B cell (primary cell): ENCODE measurements at regions not wholly inside any gene's neighbourhood (a gene's known extent, or its start where the extent isn't known, plus 50 kb on each side); places are given as distances from the start of the nearest gene placed in this dataset.
"Not testable (repeated sequence)": the region's sequence is repeated elsewhere in the genome, so short reads cannot be mapped to it uniquely, and the experiment has no call there.

Experiments used
- ATAC-seq: fragments of 200-7000 bp; cut with Tn5 transposase; one replicate; pipeline ENCODE4 v1.10.0; 2021; ENCODE audit warnings: low read depth, mild to moderate bottlenecking, moderate number of reproducible peaks, moderate library complexity
- CTCF ChIA-PET: fragments of 350-600 bp; sonication (Branson Sonifier 250); formaldehyde crosslinking; loops from one replicate; lab custom pipeline; 2021; ENCODE audit warnings: antibody characterized with exemption, inconsistent platforms; lab: Charles Lee
- POLR2A ChIA-PET: fragments of 350-600 bp; sonication (Branson Sonifier 250); formaldehyde crosslinking; loops from one replicate; lab custom pipeline; 2021; ENCODE audit warnings: antibody characterized with exemption; lab: Charles Lee
- DNase-seq: peaks from one replicate; pipeline ENCODE4 v3.0.0; 2013
- H2AFZ ChIP-seq: 2 replicates; pipeline ENCODE4 v1.6.1; 2012; ENCODE audit warnings: mild to moderate bottlenecking, low read depth, low read length; ENCODE audit not compliant: insufficient read depth, poor library complexity, severe bottlenecking
- H3K27ac ChIP-seq, 2 donors: 1 replicate in 1 of 2; 2 replicates in 1 of 2; pipeline ENCODE4 v1.5.1; 2012 to 2013; ENCODE audit warnings: low read length in 2 of 2, mild to moderate bottlenecking in 2 of 2, moderate library complexity in 1 of 2
- H3K27me3 ChIP-seq, 4 experiments: fragments of 200-600 bp in 1 of 4; sonication (generic) in 1 of 4; replicated peaks in 1 of 4; 1 replicate in 2 of 4; 2 replicates in 2 of 4; pipeline versions ENCODE4 v1.6.1 to v1.7.0; 2013 to 2016; ENCODE audit warnings: low read length in 3 of 4, mild to moderate bottlenecking in 2 of 4, mixed read lengths in 1 of 4, moderate library complexity in 1 of 4; ENCODE audit not compliant: insufficient read depth in 4 of 4, control insufficient read depth in 3 of 4; ENCODE audit errors: control extremely low read depth in 1 of 4
- H3K36me3 ChIP-seq, 2 experiments: replicated peaks in 1 of 2; 1 replicate in 1 of 2; 2 replicates in 1 of 2; pipeline versions ENCODE4 v1.6.1 to v1.7.1; 2013; ENCODE audit warnings: low read length in 1 of 2; ENCODE audit not compliant: insufficient read depth in 2 of 2, control insufficient read depth in 1 of 2; ENCODE audit errors: control extremely low read depth in 1 of 2, extremely low read depth in 1 of 2
- H3K4me1 ChIP-seq, 2 donors: fragments of 200-600 bp in 1 of 2; sonication (generic) in 1 of 2; 1 replicate in 1 of 2; 2 replicates in 1 of 2; pipeline versions ENCODE4 v1.5.1 to v1.6.1; 2013 to 2017; ENCODE audit warnings: low read length in 2 of 2; ENCODE audit not compliant: control insufficient read depth in 2 of 2, insufficient read depth in 2 of 2
- H3K4me2 ChIP-seq: replicated peaks from 2 replicates; pipeline ENCODE3; 2012; ENCODE audit warnings: mild to moderate bottlenecking, low read depth, low read length; ENCODE audit not compliant: poor library complexity, severe bottlenecking
- H3K4me3 ChIP-seq, 5 experiments: fragments of 200-600 bp in 1 of 5; sonication (generic) in 1 of 5; 1 replicate in 3 of 5; 2 replicates in 2 of 5; pipeline versions ENCODE4 v1.5.1 to v1.7.0; 2011 to 2016; ENCODE audit warnings: low read length in 4 of 5, mild to moderate bottlenecking in 4 of 5, low read depth in 2 of 5, control low read depth in 1 of 5, moderate library complexity in 1 of 5; ENCODE audit not compliant: insufficient read depth in 1 of 5; ENCODE audit errors: control extremely low read depth in 1 of 5, extremely low read depth in 1 of 5
- H3K79me2 ChIP-seq: fragments of 200-600 bp; sonication (generic); one replicate; pipeline ENCODE4 v1.6.0; 2016; ENCODE audit warnings: low read length; ENCODE audit not compliant: control insufficient read depth, insufficient read depth
- H3K9ac ChIP-seq: fragments of 200-600 bp; sonication (generic); 2 replicates; pipeline ENCODE4 v1.6.1; 2017; ENCODE audit warnings: mild to moderate bottlenecking, low read length, moderate library complexity
- H3K9me3 ChIP-seq, 3 donors: one replicate each; pipeline versions ENCODE4 v1.6.1 to v1.7.1; 2013; ENCODE audit warnings: low read length in 2 of 3; ENCODE audit not compliant: control insufficient read depth in 2 of 3, insufficient read depth in 1 of 3; ENCODE audit errors: control extremely low read depth in 1 of 3
- H4K20me1 ChIP-seq: 2 replicates; pipeline ENCODE4 v1.6.0; 2012; ENCODE audit warnings: mild to moderate bottlenecking, low read length; ENCODE audit not compliant: insufficient read depth, control insufficient read depth, poor library complexity, severe bottlenecking
- H3K27ac Mint-ChIP-seq: one replicate; pipeline ENCODE4 v1.8.0; 2021; ENCODE audit warnings: mixed read lengths
- H3K27me3 Mint-ChIP-seq: one replicate; pipeline ENCODE4 v1.8.0; 2021; ENCODE audit warnings: mixed read lengths
- H3K4me1 Mint-ChIP-seq: one replicate; pipeline ENCODE4 v1.8.0; 2021; ENCODE audit warnings: mixed read lengths
- H3K4me3 Mint-ChIP-seq: one replicate; pipeline ENCODE4 v1.8.0; 2021; ENCODE audit warnings: mixed read lengths
- H3K9me3 Mint-ChIP-seq: one replicate; pipeline ENCODE4 v1.8.0; 2022; ENCODE audit warnings: mixed read lengths; ENCODE audit not compliant: insufficient read depth
- CTCF ChIP-seq: fragments of 200-600 bp; IDR thresholded peaks from one replicate; pipeline ENCODE4 v1.8.0; 2022; ENCODE audit warnings: antibody characterized with exemption, mild to moderate bottlenecking
- EZH2 ChIP-seq: IDR thresholded peaks from 2 replicates; pipeline ENCODE4 v1.6.1; 2012; ENCODE audit warnings: borderline replicate concordance, low read depth, mild to moderate bottlenecking, moderate library complexity, low read length; ENCODE audit not compliant: insufficient read depth, poor library complexity, severe bottlenecking
- WGBS: methylation state at CpG from one replicate; pipeline ENCODE4 v1.1.5; 2013; ENCODE audit warnings: missing lambda C conversion rate; ENCODE audit not compliant: insufficient coverage; 5-methylcytosine and 5-hydroxymethylcytosine counted together
- intact Hi-C: fragments of 100-400 bp; cut with micrococcal nuclease; formaldehyde crosslinking; loops from one replicate; pipeline ENCODE4 v1.10.0; 2022

- H3K4me1 Mint-ChIP-seq, H2AFZ ChIP-seq, H3K9ac ChIP-seq, H3K36me3 ChIP-seq, POLR2A ChIA-PET, H3K4me3 ChIP-seq, H3K4me1 ChIP-seq, intact Hi-C loops, H3K27ac ChIP-seq, H3K4me2 ChIP-seq, ATAC-seq, H3K9me3 ChIP-seq, H3K79me2 ChIP-seq, H3K27me3 Mint-ChIP-seq, H3K9me3 Mint-ChIP-seq, H3K27me3 ChIP-seq, H3K4me3 Mint-ChIP-seq, CTCF ChIA-PET, H4K20me1 ChIP-seq, DNase-seq, H3K27ac Mint-ChIP-seq: not testable (repeated sequence)
- WGBS = no CpG with 5 or more reads among the region's 3 CpGs
Observed at GRCh38 chr3:116519823-116520222, 74.5 kb upstream of the LSAMP start.

DNA sequence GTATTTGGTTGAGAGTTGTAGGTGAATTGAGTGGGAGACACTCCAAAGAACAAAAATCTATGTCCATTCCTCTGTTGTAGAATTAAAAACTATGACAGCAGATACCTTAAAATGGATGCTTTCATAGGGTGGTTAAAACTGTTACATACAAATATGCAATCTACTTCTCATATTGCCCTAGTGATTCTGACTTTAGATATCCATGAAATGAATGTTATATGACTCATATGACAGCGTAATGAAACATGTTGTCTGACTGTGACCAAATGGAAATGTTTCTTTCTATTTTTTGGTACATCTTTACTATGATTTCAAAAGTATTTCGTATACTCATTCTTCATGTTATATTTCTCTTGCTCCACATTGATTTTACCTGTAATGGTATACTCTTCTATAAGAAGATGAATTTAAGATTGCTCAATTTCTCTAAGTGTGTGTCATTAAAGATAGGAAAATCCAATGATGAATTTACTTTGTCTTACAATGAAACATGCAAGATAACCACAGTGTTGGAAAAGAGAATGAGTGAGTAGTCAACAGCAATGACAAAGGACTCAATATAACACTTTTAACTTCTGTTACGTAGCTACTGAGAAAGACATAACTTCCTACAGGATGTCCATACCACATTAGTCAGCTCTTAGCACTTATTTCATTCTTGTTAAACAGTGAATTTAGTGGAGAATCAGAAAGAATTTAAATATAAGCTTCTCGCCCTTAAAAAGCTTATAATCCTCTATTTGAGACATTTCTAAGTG is 79.3 kb upstream of the LSAMP start:
- CTCF ChIA-PET = no interaction called here
- intact Hi-C loops = no loop called here
- Histone ChIP-seq H3K4me1 (no peaks in the 10 kb centered on the region), H3K4me3 (no peak overlapping the region), H3K79me2 (no peaks in the 10 kb centered on the region), H3K9ac (no peak overlapping the region), H3K27me3 (no peaks in the 10 kb centered on the region), H3K4me2 (no peak overlapping the region), H4K20me1 (no peaks in the 10 kb centered on the region), H3K36me3 (no peaks in the 10 kb centered on the region), H3K27ac (no peak overlapping the region), H2AFZ (no peak overlapping the region), H3K9me3 (no peaks in the 10 kb centered on the region)
- POLR2A ChIA-PET = no interaction called here
- no peak for TF ChIP-seq EZH2
- TF ChIP-seq CTCF = no peak
- Mint-ChIP-seq H3K4me1 (no peaks in the 10 kb centered on the region), H3K4me3 (no peak overlapping the region), H3K27ac (no peak overlapping the region), H3K9me3 (no peaks in the 10 kb centered on the region), H3K27me3 (no peaks in the 10 kb centered on the region)
- WGBS = no CpG with 5 or more reads among the region's 4 CpGs
- DNase-seq (no peak), ATAC-seq (no peak)
